HG03064 (cell line): ENCODE measurements at regions not wholly inside any gene's neighbourhood (a gene's known extent, or its start where the extent isn't known, plus 50 kb on each side); places are given as distances from the start of the nearest gene placed in this dataset.

Source experiments
- ATAC-seq: cut with Tn5 transposase; IDR thresholded peaks from one replicate; pipeline ENCODE4 v1.9.1; 2021; ENCODE audit warnings: low read depth; ENCODE audit not compliant: unreplicated experiment

- ATAC-seq: no peak
Measured at GRCh38 chr15:47552978-47553608, 164.2 kb upstream of the SEMA6D start.

GRCh38 chr15:47553947-47554346, 163.4 kb upstream of the SEMA6D start:
- no peak for ATAC-seq

GRCh38 chr15:47561102-47561501, 156.2 kb upstream of the SEMA6D start:
- ATAC-seq: no peak

GRCh38 chr15:47565949-47566348, 151.4 kb upstream of the SEMA6D start:
- no peak for ATAC-seq

GRCh38 chr15:47566610-47567009, 150.7 kb upstream of the SEMA6D start:
- ATAC-seq: no peak

- ATAC-seq: no peak
Measured at GRCh38 chr15:47568030-47568429, 149.3 kb upstream of the SEMA6D start.

GRCh38 chr15:47570044-47570443, 147.3 kb upstream of the SEMA6D start:
- ATAC-seq: no peak

- no peak for ATAC-seq
Measured at GRCh38 chr15:47570451-47570850, 146.9 kb upstream of the SEMA6D start.

- ATAC-seq: no peak
Measured at GRCh38 chr15:47570881-47571640, 146.2 kb upstream of the SEMA6D start.

- ATAC-seq: no peak
Measured at GRCh38 chr15:47573673-47574072, 143.6 kb upstream of the SEMA6D start.

GRCh38 chr15:47577000-47577399, 140.3 kb upstream of the SEMA6D start:
- no peak for ATAC-seq

- no peak for ATAC-seq
Measured at GRCh38 chr15:47577461-47577860, 139.8 kb upstream of the SEMA6D start.

- ATAC-seq: no peak
Measured at GRCh38 chr15:47582233-47582632, 135.1 kb upstream of the SEMA6D start.

- ATAC-seq: no peak
Measured at GRCh38 chr15:47584316-47584715, 133.0 kb upstream of the SEMA6D start.

GRCh38 chr15:47586653-47587224, 130.6 kb upstream of the SEMA6D start:
- no peak for ATAC-seq

- no peak for ATAC-seq
Measured at GRCh38 chr15:47587940-47588802, 129.1 kb upstream of the SEMA6D start.

- ATAC-seq: no peak
Measured at GRCh38 chr15:47588958-47589357, 128.3 kb upstream of the SEMA6D start.

- no peak for ATAC-seq
Measured at GRCh38 chr15:47598996-47599395, 118.3 kb upstream of the SEMA6D start.

- no peak for ATAC-seq
Measured at GRCh38 chr15:47599806-47600205, 117.5 kb upstream of the SEMA6D start.

GRCh38 chr15:47602121-47602520, 115.2 kb upstream of the SEMA6D start:
- ATAC-seq: no peak

GRCh38 chr15:47603026-47603425, 114.3 kb upstream of the SEMA6D start:
- no peak for ATAC-seq
